ENCODE measurements at regions not wholly inside any gene's neighbourhood (a gene's known extent, or its start where the extent isn't known, plus 50 kb on each side); places are given as distances from the start of the nearest gene placed in this dataset.

GRCh38 chr14:26872515-26873361, 274.9 kb upstream of the NOVA1 start:
- no peak for TF ChIP-seq ZNF274 (IDR thresholded peaks at IDR 0.05; ENCODE audit: low read depth, low read length)
- TF ChIP-seq YY1 (IDR thresholded peaks at IDR 0.05; ENCODE audit: insufficient read depth, insufficient read length) = no peak
- no peak for TF ChIP-seq SUZ12 (IDR thresholded peaks at IDR 0.05; ENCODE audit: extremely low read depth, insufficient read depth, insufficient read length)
